ENCODE measurements at regions not wholly inside any gene's neighbourhood (a gene's known extent, or its start where the extent isn't known, plus 50 kb on each side); places are given as distances from the start of the nearest gene placed in this dataset.

GRCh38 chr11:42363701-42364100, 904.2 kb upstream of the LRRC4C start:
- no peak for ATAC-seq
- Histone ChIP-seq H3K27ac (no peak overlapping the region), H3K36me3 (no peaks in the 10 kb centered on the region), H3K27me3 (no peaks in the 10 kb centered on the region), H3K4me1 (no peaks in the 10 kb centered on the region), H3K9me3 (no peaks in the 10 kb centered on the region), H3K4me3 (no peak overlapping the region)
- TF ChIP-seq CTCF (IDR thresholded peaks at IDR 0.05 in 4 of 5, conservative IDR thresholded peaks at IDR 0.05 in 1 of 5) = no peak
- in situ Hi-C loops (cut with MboI; ENCODE audit: low sequenced_read_pairs in 4 of 4) = no loop called here
- DNase-seq = no peak
- intact Hi-C loops (cut with DNase I; ENCODE audit: low total_unique reads) = no loop called here

- ATAC-seq = no peak
- Histone ChIP-seq H3K27me3 (no peaks in the 10 kb centered on the region), H3K9me3 (no peaks in the 10 kb centered on the region), H3K4me3 (no peak overlapping the region), H3K36me3 (no peaks in the 10 kb centered on the region), H3K4me1 (no peaks in the 10 kb centered on the region), H3K27ac (no peak overlapping the region)
- TF ChIP-seq CTCF (IDR thresholded peaks at IDR 0.05 in 4 of 5, conservative IDR thresholded peaks at IDR 0.05 in 1 of 5) = no peak
- no peak for TF ChIP-seq POLR2A (IDR thresholded peaks at IDR 0.05)
- in situ Hi-C loops (cut with MboI; ENCODE audit: low sequenced_read_pairs in 4 of 4) (no loop called here), intact Hi-C loops (cut with DNase I; ENCODE audit: low total_unique reads) (no loop called here)
- DNase-seq = no peak
These were observed 921.7 kb upstream of the API5 start for GRCh38 chr11:42390116-42390515.

- H3K4me1 ChIP-seq = no peaks in the 10 kb centered on the region
- TF ChIP-seq CTCF (IDR thresholded peaks at IDR 0.05 in 4 of 5, conservative IDR thresholded peaks at IDR 0.05 in 1 of 5) = no peak
- TF ChIP-seq POLR2A (IDR thresholded peaks at IDR 0.05) = no peak
- no peaks in the 10 kb centered on the region for H3K36me3 ChIP-seq
- H3K4me3 ChIP-seq = no peak overlapping the region
- DNase-seq = no peak
- in situ Hi-C loops (cut with MboI; ENCODE audit: low sequenced_read_pairs in 4 of 4) (no loop called here), intact Hi-C loops (cut with DNase I; ENCODE audit: low total_unique reads) (no loop called here)
- H3K27me3 ChIP-seq = no peaks in the 10 kb centered on the region
- no peaks in the 10 kb centered on the region for H3K9me3 ChIP-seq
- no peak overlapping the region for H3K27ac ChIP-seq
- ATAC-seq = no peak
These were observed 914.3 kb upstream of the API5 start for GRCh38 chr11:42397483-42397882.

GRCh38 chr11:42407341-42407740, 904.5 kb upstream of the API5 start:
- in situ Hi-C loops (cut with MboI; ENCODE audit: low sequenced_read_pairs in 4 of 4) = no loop called here
- no peak overlapping the region for H3K27ac ChIP-seq
- intact Hi-C loops (cut with DNase I; ENCODE audit: low total_unique reads) = no loop called here
- no peaks in the 10 kb centered on the region for H3K36me3 ChIP-seq
- TF ChIP-seq CTCF (IDR thresholded peaks at IDR 0.05 in 4 of 5, conservative IDR thresholded peaks at IDR 0.05 in 1 of 5) (no peak), POLR2A (IDR thresholded peaks at IDR 0.05) (no peak)
- H3K4me1 ChIP-seq = no peaks in the 10 kb centered on the region
- no peak overlapping the region for H3K4me3 ChIP-seq
- ATAC-seq (no peak), DNase-seq (no peak)
- H3K27me3 ChIP-seq = no peaks in the 10 kb centered on the region
- H3K9me3 ChIP-seq = no peaks in the 10 kb centered on the region

- intact Hi-C loops (cut with DNase I; ENCODE audit: low total_unique reads) (no loop called here), in situ Hi-C loops (cut with MboI; ENCODE audit: low sequenced_read_pairs in 4 of 4) (no loop called here)
- Histone ChIP-seq H3K27me3 (no peaks in the 10 kb centered on the region), H3K36me3 (no peaks in the 10 kb centered on the region), H3K27ac (no peak overlapping the region), H3K4me3 (no peak overlapping the region), H3K4me1 (no peaks in the 10 kb centered on the region), H3K9me3 (no peaks in the 10 kb centered on the region)
- no peak for DNase-seq
- no peak for ATAC-seq
- no peak for TF ChIP-seq POLR2A (IDR thresholded peaks at IDR 0.05)
- no peak for TF ChIP-seq CTCF (IDR thresholded peaks at IDR 0.05 in 4 of 5, conservative IDR thresholded peaks at IDR 0.05 in 1 of 5)
These were observed 901.4 kb upstream of the API5 start for GRCh38 chr11:42410251-42410955.
